Keratinocyte (primary cell): ENCODE measurements at regions not wholly inside any gene's neighbourhood (a gene's known extent, or its start where the extent isn't known, plus 50 kb on each side); places are given as distances from the start of the nearest gene placed in this dataset.

ENCODE experiments used
- DNase-seq: peaks from one replicate; pipeline ENCODE4 v3.0.0-alpha.2; 2011; ENCODE audit warnings: low read depth, missing footprints, low spot score
- FAIRE-seq: peaks from 2 replicates; lab custom pipeline; 2011; peaks lifted over from hg19 to GRCh38; lab: Jason Lieb, UNC
- H2AFZ ChIP-seq: 2 replicates; pipeline ENCODE4 v1.6.0; 2012; ENCODE audit warnings: low read length, control low read depth, inconsistent platforms; ENCODE audit not compliant: control insufficient read depth
- H3K27ac ChIP-seq: 2 replicates; pipeline ENCODE4 v1.5.1; 2011; ENCODE audit warnings: low read length; ENCODE audit not compliant: control insufficient read depth, insufficient read depth
- H3K27me3 ChIP-seq: 3 replicates; pipeline ENCODE4 v1.6.0; 2011; ENCODE audit warnings: low read length; ENCODE audit not compliant: control insufficient read depth, insufficient read depth; ENCODE audit errors: extremely low read depth
- H3K36me3 ChIP-seq, 2 experiments: 2 replicates in 1 of 2; 3 replicates in 1 of 2; pipeline ENCODE4 v1.5.1; 2011; ENCODE audit warnings: low read length in 2 of 2, mild to moderate bottlenecking in 1 of 2; ENCODE audit not compliant: control insufficient read depth in 2 of 2, insufficient read depth in 2 of 2; ENCODE audit errors: extremely low read depth in 1 of 2
- H3K4me1 ChIP-seq: 3 replicates; pipeline ENCODE4 v1.5.1; 2011; ENCODE audit warnings: low read length; ENCODE audit not compliant: control insufficient read depth, insufficient read depth; ENCODE audit errors: extremely low read depth
- H3K4me2 ChIP-seq: 3 replicates; pipeline ENCODE4 v1.6.0; 2011; ENCODE audit warnings: low read depth, low read length; ENCODE audit not compliant: control insufficient read depth, insufficient read depth; ENCODE audit errors: extremely low read depth
- H3K4me3 ChIP-seq, 3 experiments: fragments of 200-600 bp in 1 of 3; sonication (generic) in 1 of 3; 2 replicates in 2 of 3; 3 replicates in 1 of 3; pipeline ENCODE4 v1.5.1; 2011 to 2016; ENCODE audit warnings: low read length in 3 of 3, mild to moderate bottlenecking in 3 of 3, control low read depth in 2 of 3, inconsistent platforms in 1 of 3, low read depth in 1 of 3, mixed read lengths in 1 of 3, mixed run types in 1 of 3, moderate library complexity in 1 of 3; ENCODE audit not compliant: control insufficient read depth in 2 of 3, insufficient read depth in 2 of 3; ENCODE audit errors: extremely low read depth in 1 of 3
- H3K79me2 ChIP-seq: 2 replicates; pipeline ENCODE4 v1.6.0; 2012; ENCODE audit warnings: low read length; ENCODE audit not compliant: control insufficient read depth, insufficient read depth
- H3K9ac ChIP-seq: 3 replicates; pipeline ENCODE4 v1.6.0; 2011; ENCODE audit warnings: low read length; ENCODE audit not compliant: control insufficient read depth, insufficient read depth; ENCODE audit errors: extremely low read depth
- H3K9me1 ChIP-seq: 3 replicates; pipeline ENCODE4 v1.6.0; 2011; ENCODE audit warnings: low read length; ENCODE audit not compliant: control insufficient read depth, insufficient read depth; ENCODE audit errors: extremely low read depth
- H3K9me3 ChIP-seq: 2 replicates; pipeline ENCODE4 v1.5.1; 2012; ENCODE audit warnings: low read depth, low read length; ENCODE audit not compliant: control insufficient read depth
- H4K20me1 ChIP-seq: 3 replicates; pipeline ENCODE4 v1.6.0; 2011; ENCODE audit warnings: low read length; ENCODE audit not compliant: control insufficient read depth, insufficient read depth; ENCODE audit errors: extremely low read depth
- EZH2 ChIP-seq: IDR thresholded peaks from one replicate; pipeline ENCODE4 v1.6.1; 2012; ENCODE audit warnings: inconsistent platforms, mild to moderate bottlenecking, low read length, moderate library complexity
- dilution Hi-C: fragments of 300-500 bp; cut with MboI; formaldehyde crosslinking; loops from one replicate; pipeline ENCODE4 v1.7.0; 2020; ENCODE audit warnings: low sequenced_read_pairs; ENCODE audit not compliant: extremely low pct_ligation_motif_present
- TF ChIP-seq, protein P1 (sequence below), 3 experiments: IDR thresholded peaks in 1 of 3; conservative IDR thresholded peaks in 1 of 3; optimal IDR thresholded peaks in 1 of 3; 2 replicates in 2 of 3; 3 replicates in 1 of 3; pipeline versions ENCODE3 to v1.5.1; 2011; ENCODE audit warnings: low read length in 3 of 3, mild to moderate bottlenecking in 3 of 3, moderate library complexity in 2 of 3, control low read depth in 1 of 3, inconsistent platforms in 1 of 3; ENCODE audit not compliant: insufficient read depth in 2 of 3; ENCODE audit errors: extremely low read depth in 1 of 3

DNA sequence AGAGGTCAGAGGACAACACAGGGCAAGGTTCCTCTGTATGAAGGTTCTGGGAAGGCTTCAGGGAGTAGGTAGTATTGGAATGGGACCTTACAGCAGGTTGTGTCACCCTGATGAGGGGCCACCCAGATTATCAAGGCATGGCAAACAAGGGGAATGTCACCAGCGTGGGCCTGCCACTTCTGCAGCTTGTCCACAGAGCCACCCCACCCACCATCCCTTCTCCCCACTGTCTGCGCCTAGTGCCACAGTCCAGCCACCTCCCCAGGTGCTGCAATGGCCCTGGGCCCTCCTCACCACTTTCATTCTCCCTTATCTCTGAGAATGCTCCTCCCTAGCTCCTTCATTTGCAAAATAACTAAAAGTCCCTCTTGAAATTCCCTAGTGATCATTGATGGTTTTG is 170.3 kb downstream of the TTC32 start:
- dilution Hi-C loops: no loop called here
- DNase-seq (no peak), FAIRE-seq (no peak)
- Histone ChIP-seq H3K9ac (no peak overlapping the region), H3K9me3 (no peaks in the 10 kb centered on the region), H2AFZ (no peak overlapping the region), H3K27ac (no peak overlapping the region), H3K36me3 (no peaks in the 10 kb centered on the region), H4K20me1 (no peaks in the 10 kb centered on the region), H3K79me2 (no peaks in the 10 kb centered on the region), H3K9me1 (no peaks in the 10 kb centered on the region), H3K4me1 (no peaks in the 10 kb centered on the region), H3K4me3 (no peak overlapping the region), H3K27me3 (peaks cover 6% of the 10 kb centered on the region), H3K4me2 (no peak overlapping the region)
- TF ChIP-seq, protein P1, sequence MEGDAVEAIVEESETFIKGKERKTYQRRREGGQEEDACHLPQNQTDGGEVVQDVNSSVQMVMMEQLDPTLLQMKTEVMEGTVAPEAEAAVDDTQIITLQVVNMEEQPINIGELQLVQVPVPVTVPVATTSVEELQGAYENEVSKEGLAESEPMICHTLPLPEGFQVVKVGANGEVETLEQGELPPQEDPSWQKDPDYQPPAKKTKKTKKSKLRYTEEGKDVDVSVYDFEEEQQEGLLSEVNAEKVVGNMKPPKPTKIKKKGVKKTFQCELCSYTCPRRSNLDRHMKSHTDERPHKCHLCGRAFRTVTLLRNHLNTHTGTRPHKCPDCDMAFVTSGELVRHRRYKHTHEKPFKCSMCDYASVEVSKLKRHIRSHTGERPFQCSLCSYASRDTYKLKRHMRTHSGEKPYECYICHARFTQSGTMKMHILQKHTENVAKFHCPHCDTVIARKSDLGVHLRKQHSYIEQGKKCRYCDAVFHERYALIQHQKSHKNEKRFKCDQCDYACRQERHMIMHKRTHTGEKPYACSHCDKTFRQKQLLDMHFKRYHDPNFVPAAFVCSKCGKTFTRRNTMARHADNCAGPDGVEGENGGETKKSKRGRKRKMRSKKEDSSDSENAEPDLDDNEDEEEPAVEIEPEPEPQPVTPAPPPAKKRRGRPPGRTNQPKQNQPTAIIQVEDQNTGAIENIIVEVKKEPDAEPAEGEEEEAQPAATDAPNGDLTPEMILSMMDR (optimal IDR thresholded peaks at IDR 0.05 in 1 of 3, IDR thresholded peaks at IDR 0.05 in 1 of 3, conservative IDR thresholded peaks at IDR 0.05 in 1 of 3; ENCODE audit: extremely low read depth in 1 of 3, insufficient read depth in 2 of 3, low read length in 3 of 3): no peak
- TF ChIP-seq EZH2: no peak

DNA sequence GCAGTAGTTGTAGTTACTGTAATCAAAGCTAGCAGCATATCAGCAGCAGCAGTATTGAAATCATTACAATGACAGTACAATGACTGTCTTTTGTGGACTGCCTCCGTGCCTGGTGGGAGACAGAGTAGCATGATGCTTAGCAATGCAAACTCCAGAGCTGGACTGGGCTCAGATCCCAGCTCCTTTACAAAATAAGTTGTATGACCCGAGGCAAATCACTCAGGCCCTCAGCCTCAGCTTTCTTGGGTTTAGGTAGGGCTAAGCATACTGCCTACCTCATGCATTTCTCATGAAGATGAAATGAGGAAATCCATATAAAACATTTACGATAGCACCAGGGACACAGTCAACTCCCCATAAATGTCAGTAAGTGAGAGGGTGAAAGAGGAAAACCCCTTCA is 170.7 kb downstream of the TTC32 start:
- no peaks in the 10 kb centered on the region for H3K9me1 ChIP-seq
- dilution Hi-C loops: no loop called here
- no peaks in the 10 kb centered on the region for H4K20me1 ChIP-seq
- DNase-seq (no peak), FAIRE-seq (no peak)
- no peak overlapping the region for H2AFZ ChIP-seq
- no peak overlapping the region for H3K4me2 ChIP-seq
- no peaks in the 10 kb centered on the region for H3K36me3 ChIP-seq
- no peak overlapping the region for H3K9ac ChIP-seq
- TF ChIP-seq, protein P1 (optimal IDR thresholded peaks at IDR 0.05 in 1 of 3, IDR thresholded peaks at IDR 0.05 in 1 of 3, conservative IDR thresholded peaks at IDR 0.05 in 1 of 3; ENCODE audit: extremely low read depth in 1 of 3, insufficient read depth in 2 of 3, low read length in 3 of 3): no peak
- TF ChIP-seq EZH2: no peak
- H3K79me2 ChIP-seq: no peaks in the 10 kb centered on the region
- no peaks in the 10 kb centered on the region for H3K9me3 ChIP-seq
- no peak overlapping the region for H3K4me3 ChIP-seq
- no peaks in the 10 kb centered on the region for H3K4me1 ChIP-seq
- H3K27ac ChIP-seq: no peak overlapping the region
- H3K27me3 ChIP-seq: peaks cover 6% of the 10 kb centered on the region
